Fibroblast of pulmonary artery (primary cell): ENCODE measurements at regions not wholly inside any gene's neighbourhood (a gene's known extent, or its start where the extent isn't known, plus 50 kb on each side); places are given as distances from the start of the nearest gene placed in this dataset.

Experiments used
- DNase-seq: peaks from one replicate; pipeline ENCODE4 v3.0.0-alpha.2; 2010; ENCODE audit warnings: low read depth
- H3K4me3 ChIP-seq: replicated peaks from 2 replicates; pipeline ENCODE4 v1.5.1; 2011; ENCODE audit warnings: low read depth, mild to moderate bottlenecking, control low read depth, low read length, moderate library complexity
- CTCF ChIP-seq: IDR thresholded peaks from 2 replicates; pipeline ENCODE4 v1.5.1; 2011; ENCODE audit warnings: mild to moderate bottlenecking, control low read depth, low read length, inconsistent platforms; ENCODE audit errors: missing control alignments

DNA sequence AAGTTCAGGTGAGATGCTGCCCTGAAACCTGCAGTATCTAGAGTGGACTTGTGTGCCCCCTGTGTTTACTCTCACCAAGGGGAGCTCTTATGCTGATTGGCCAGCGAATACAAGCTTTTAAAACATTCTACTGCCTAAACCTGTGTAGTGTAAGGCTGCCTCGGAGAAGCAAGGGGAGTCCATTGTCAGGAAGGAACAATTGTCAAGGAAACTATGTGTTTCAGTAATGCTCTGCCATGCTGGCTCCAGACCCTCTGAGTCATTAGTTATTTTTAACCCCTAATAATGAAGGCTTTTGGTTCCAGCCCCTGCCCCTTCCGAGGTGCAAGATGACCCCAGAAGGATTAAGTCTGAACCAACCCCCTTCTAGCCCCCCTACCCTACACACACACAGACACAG is 66.1 kb upstream of the CHMP2B start:
- no peak overlapping the region for H3K4me3 ChIP-seq
- TF ChIP-seq CTCF = no peak
- DNase-seq = no peak

DNA sequence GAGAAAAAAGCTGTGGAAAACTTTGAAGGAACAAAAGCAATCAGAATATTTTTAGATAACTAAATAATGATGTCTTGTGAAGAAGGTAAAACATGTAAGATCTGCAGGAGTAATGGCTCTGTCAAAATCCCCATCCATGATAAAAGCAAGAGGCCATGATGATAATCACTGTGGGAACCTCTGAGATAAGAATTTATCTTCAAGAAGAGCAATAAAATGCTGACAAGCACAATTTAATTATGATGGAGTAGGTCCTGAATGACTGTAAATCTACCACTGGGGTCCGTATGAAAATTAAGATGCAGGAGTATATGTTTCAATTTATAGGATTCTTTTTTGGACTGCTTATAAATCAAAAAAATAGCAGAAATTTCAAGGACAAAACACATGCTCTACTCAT is 68.3 kb upstream of the CHMP2B start:
- DNase-seq = no peak
- no peak overlapping the region for H3K4me3 ChIP-seq
- TF ChIP-seq CTCF = no peak

DNA sequence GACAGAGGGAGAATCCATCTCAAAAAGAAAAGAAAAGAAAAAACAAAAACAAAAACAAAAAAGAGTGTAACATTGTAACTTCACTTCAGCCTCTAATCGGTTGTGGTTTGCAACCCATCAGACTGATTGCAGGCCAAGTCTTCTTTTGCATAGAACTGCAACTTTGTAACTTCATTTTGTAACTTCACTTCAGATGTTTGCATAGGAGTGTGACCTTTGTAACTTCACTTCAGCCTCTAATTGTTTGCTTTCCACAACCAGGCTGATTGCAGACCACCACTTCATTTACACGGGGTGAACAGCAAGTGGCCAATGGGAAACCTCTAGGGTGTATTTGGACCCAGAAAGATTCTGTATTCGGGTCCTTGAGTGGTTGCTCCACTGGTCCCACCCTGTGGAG is 79.1 kb upstream of the CHMP2B start:
- no peak for TF ChIP-seq CTCF
- DNase-seq = no peak
- no peak overlapping the region for H3K4me3 ChIP-seq

- H3K4me3 ChIP-seq = no peak overlapping the region
- no peak for DNase-seq
- no peak for TF ChIP-seq CTCF
Measured at GRCh38 chr3:87147562-87147961, 79.5 kb upstream of the CHMP2B start.

DNA sequence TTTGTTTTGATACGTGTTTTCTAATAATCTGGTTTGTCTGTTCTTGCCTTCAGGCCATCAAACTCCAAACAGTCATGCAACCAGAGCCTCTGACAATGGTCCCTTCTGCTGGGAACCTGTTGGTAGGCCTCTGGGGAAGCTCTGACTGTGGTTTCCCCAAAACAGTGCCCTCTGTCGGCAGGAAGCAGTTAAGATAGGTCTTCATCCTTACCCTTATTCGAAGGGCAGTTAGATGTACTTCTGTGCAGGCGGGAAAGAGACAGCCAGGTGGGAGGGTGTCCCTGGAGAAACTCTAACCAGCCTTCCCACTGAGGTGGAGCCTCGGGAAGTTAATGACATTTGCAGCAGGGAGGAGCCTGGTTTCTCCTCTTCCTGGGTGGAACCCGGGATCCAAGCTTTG is 81.6 kb upstream of the CHMP2B start:
- H3K4me3 ChIP-seq = no peak overlapping the region
- DNase-seq = peak; percentile 44
- TF ChIP-seq CTCF = peak; percentile 47

DNA sequence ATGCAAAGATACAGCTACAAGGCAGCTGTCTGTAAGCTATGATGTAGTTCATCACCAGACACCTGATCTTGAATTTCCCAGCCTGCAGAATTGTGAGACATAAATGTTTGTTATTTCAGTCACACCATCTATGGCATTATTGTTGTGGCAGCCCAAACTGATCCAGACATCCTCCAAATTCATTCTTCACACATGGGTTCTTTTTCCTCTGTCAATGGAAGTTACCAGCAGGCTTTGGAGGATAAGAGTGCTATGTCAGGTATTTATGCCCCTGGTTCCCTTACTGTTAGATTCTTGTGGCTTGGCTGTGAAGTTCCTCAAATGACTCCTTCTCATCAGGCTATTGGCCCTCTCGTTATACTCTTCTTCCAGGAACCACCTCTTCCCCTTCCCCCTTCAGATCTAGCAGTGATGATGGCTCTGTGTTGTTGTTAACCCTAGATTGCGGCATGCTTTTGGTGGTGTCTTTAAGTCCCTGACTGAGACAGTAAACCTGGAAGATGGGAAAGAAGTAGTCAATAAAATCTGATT is 91.0 kb upstream of the CHMP2B start:
- H3K4me3 ChIP-seq = no peak overlapping the region
- DNase-seq = no peak
- no peak for TF ChIP-seq CTCF

- no peak overlapping the region for H3K4me3 ChIP-seq
- TF ChIP-seq CTCF = no peak
Measured at GRCh38 chr3:87135412-87135811, 91.7 kb upstream of the CHMP2B start.

More at GRCh38 chr3:87135412-87135811, 91.7 kb upstream of the CHMP2B start:
- DNase-seq = no peak
